ENCODE measurements at regions not wholly inside any gene's neighbourhood (a gene's known extent, or its start where the extent isn't known, plus 50 kb on each side); places are given as distances from the start of the nearest gene placed in this dataset.

DNA sequence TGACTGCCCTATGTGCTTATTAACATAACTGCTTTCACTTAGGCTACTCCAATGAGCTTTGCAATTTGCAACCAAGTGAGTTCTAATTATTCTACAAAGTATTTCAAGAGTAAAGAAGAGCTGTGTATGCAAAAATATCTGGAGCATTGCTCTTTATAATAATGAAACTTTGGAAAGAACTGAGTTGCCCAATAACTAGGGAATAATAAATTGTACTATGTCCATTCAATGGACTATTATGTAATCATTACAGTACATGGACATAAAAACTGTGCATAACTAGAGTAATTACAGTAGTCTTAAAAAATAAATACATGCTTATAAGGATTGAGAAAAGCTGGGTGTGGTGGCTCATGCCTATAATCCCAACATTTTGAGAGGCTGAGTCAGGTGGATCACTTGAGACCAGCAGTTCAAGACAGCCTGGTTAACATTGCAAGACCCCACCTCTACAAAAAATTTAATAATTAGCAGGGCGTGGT lies 70.3 kb upstream of the JAK1 start:
- no peak for DNase-seq (ENCODE audit: low spot score)
- TF ChIP-seq, protein P1, sequence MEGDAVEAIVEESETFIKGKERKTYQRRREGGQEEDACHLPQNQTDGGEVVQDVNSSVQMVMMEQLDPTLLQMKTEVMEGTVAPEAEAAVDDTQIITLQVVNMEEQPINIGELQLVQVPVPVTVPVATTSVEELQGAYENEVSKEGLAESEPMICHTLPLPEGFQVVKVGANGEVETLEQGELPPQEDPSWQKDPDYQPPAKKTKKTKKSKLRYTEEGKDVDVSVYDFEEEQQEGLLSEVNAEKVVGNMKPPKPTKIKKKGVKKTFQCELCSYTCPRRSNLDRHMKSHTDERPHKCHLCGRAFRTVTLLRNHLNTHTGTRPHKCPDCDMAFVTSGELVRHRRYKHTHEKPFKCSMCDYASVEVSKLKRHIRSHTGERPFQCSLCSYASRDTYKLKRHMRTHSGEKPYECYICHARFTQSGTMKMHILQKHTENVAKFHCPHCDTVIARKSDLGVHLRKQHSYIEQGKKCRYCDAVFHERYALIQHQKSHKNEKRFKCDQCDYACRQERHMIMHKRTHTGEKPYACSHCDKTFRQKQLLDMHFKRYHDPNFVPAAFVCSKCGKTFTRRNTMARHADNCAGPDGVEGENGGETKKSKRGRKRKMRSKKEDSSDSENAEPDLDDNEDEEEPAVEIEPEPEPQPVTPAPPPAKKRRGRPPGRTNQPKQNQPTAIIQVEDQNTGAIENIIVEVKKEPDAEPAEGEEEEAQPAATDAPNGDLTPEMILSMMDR (IDR thresholded peaks at IDR 0.05; ENCODE audit: borderline replicate concordance, control extremely low read depth, extremely low read depth, insufficient read depth, missing control alignments), result no peak
- in situ Hi-C loops (cut with MboI; ENCODE audit: low sequenced_read_pairs, unreplicated experiment), result no loop called here

DNA sequence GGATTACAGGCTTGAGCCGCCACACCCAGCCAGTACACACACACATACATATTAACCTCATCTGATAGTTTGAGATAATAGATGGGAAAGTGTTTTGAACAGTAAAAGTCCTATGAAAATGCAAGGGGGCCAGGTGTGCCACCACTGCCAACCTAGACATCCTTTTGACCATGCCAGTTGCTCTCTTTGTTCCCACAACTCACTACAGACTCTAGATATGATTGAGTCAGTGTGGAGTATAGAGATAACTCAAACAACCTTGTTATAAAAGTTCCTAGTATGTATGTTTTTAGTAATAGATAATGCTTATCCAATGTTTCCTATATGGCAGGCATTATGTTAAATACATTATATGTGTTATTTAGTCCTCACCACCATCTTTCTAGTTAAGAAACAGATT lies 72.7 kb upstream of the JAK1 start:
- in situ Hi-C loops (cut with MboI; ENCODE audit: low sequenced_read_pairs, unreplicated experiment), result no loop called here
- DNase-seq (ENCODE audit: low spot score), result no peak
- TF ChIP-seq, protein P1 (IDR thresholded peaks at IDR 0.05; ENCODE audit: borderline replicate concordance, control extremely low read depth, extremely low read depth, insufficient read depth, missing control alignments), result no peak

DNA sequence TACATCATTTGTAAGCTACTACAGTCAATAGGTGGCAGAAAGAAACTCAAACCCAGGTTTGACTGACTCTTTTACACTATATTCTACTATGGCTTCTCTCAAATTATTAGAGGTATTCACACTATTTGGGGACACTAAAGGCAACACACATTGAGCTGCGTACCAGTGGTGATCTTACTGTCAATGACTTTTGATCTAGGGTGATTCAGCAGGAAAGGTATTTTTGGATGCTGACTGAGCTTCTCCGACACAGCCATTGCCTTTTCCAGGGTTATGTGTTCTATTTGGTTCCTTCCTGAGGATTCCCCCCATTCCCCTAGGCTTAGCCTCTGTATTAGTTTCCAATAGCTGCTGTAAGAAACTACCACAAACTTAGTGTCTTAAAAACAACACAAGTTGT lies 73.2 kb upstream of the JAK1 start:
- no peak for DNase-seq (ENCODE audit: low spot score)
- TF ChIP-seq, protein P1 (IDR thresholded peaks at IDR 0.05; ENCODE audit: borderline replicate concordance, control extremely low read depth, extremely low read depth, insufficient read depth, missing control alignments), result no peak
- in situ Hi-C loops (cut with MboI; ENCODE audit: low sequenced_read_pairs, unreplicated experiment), result no loop called here

DNA sequence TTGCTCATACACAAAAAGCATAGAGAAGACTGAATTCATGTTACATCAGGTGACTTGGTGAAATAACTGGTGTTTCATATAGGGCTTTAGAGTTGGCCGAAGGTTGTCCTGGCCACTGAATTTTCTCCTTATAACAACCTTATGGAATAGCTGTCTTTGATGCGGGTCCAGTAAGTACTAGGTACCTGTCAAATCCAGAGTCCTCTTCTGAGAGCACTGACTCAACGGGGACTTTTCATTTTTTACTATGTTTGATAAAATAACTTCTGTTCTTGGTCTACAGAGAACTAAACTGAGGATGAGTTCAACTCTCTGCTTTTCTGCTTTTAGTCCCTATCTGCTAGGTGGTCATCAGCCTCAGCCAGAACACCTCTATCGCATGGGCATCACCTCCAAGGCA lies 76.1 kb upstream of the JAK1 start:
- TF ChIP-seq, protein P1 (IDR thresholded peaks at IDR 0.05; ENCODE audit: borderline replicate concordance, control extremely low read depth, extremely low read depth, insufficient read depth, missing control alignments), result no peak
- DNase-seq (ENCODE audit: low spot score), result no peak
- in situ Hi-C loops (cut with MboI; ENCODE audit: low sequenced_read_pairs, unreplicated experiment), result no loop called here

DNA sequence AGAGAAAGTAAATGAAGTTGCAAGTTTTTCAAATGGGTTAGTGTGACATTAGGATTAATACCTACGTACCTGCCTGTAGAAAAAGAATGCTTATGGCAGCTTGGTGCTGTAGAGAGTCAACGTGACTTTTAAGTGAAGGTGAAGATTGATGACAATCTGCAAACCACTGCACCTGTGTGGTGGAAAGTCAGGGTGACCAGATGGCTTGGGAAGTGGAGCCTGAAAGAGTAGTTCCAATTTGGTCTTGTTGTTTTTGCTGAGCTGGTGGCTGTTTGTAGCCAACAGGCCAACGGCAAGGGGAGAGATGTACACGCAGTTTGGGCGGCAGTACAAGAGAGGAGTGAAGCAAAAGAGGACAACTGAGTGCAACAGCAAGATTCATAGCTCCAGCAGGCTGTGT lies 78.1 kb upstream of the JAK1 start:
- in situ Hi-C loops (cut with MboI; ENCODE audit: low sequenced_read_pairs, unreplicated experiment), result no loop called here
- TF ChIP-seq, protein P1 (IDR thresholded peaks at IDR 0.05; ENCODE audit: borderline replicate concordance, control extremely low read depth, extremely low read depth, insufficient read depth, missing control alignments), result no peak
- DNase-seq (ENCODE audit: low spot score), result no peak

DNA sequence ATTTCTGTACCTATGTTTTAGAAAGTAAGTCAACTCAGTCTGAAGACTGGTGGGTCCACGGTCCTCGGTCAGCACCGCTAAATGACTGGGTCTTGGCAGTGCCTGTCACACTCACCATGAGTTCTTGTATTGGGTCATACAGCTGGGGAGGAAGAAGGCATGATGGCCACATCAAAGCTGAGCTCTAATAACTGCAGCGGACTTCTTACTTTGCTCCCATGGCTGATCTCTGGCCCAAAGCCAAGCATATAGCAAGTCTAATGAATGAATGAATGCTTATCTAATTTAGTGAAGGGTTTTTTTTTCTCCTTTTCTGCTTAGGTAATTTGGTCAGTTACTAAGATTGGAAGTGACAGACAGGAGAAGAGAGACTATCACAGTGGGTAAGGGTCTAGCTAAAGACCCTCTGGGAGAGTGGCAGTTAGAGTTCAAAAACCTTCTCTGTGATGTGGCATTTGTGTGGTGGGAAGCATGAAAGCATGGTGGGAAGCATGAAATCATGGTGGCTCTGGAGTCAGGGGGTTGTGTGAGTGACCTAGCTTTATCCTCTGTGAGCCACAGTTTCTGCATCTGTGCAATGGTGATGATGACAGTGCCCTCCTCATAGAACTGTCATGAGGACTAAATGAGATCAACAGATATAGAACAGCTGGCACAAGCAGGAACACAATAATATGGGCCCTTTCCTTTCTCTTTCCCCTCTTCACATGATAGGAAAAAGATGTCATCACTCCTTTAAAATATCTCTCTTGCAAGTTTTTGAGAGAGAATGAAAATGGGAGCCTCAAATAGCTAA lies 78.9 kb upstream of the JAK1 start:
- TF ChIP-seq, protein P1 (IDR thresholded peaks at IDR 0.05; ENCODE audit: borderline replicate concordance, control extremely low read depth, extremely low read depth, insufficient read depth, missing control alignments), result no peak
- in situ Hi-C loops (cut with MboI; ENCODE audit: low sequenced_read_pairs, unreplicated experiment), result no loop called here
- DNase-seq (ENCODE audit: low spot score), result no peak

Data from GM13976 (cell line).